Stimulated activated effector memory CD8-positive, alpha-beta T cell treated with anti-CD3 and anti-CD28 coated beads, Interleukin-12 subunit alpha, Interleukin-12 subunit beta, amount 100 ng/mL, for 72 hours (primary cell): ENCODE measurements at regions not wholly inside any gene's neighbourhood (a gene's known extent, or its start where the extent isn't known, plus 50 kb on each side); places are given as distances from the start of the nearest gene placed in this dataset.
A peak's percentile ranks its signal among the peaks of the same experiment; 100 is the strongest.

Experiments used
- ATAC-seq: fragments of 150-1000 bp; cut with Tn5 transposase; 2 replicates; pipeline ENCODE4 v1.10.0; 2021
- DNase-seq, 2 donors: peaks; one replicate each; pipeline ENCODE4 v3.0.0; 2021 to 2022; ENCODE audit warnings: low spot score in 2 of 2
- H3K27ac Mint-ChIP-seq: one replicate; pipeline ENCODE4 v1.8.0; 2022; ENCODE audit warnings: mild to moderate bottlenecking, mixed read lengths
- H3K36me3 Mint-ChIP-seq: one replicate; pipeline ENCODE4 v1.8.0; 2022; ENCODE audit warnings: mild to moderate bottlenecking, mixed read lengths
- H3K4me1 Mint-ChIP-seq: one replicate; pipeline ENCODE4 v1.8.0; 2022; ENCODE audit warnings: mixed read lengths
- H3K4me3 Mint-ChIP-seq: one replicate; pipeline ENCODE4 v1.8.0; 2022; ENCODE audit warnings: mild to moderate bottlenecking, mixed read lengths
- H3K9me3 Mint-ChIP-seq: one replicate; pipeline ENCODE4 v1.8.0; 2022; ENCODE audit warnings: mixed read lengths

GRCh38 chr5:77846422-77847128 is 70.4 kb upstream of the TBCA start:
- H3K36me3 Mint-ChIP-seq, result no peaks in the 10 kb centered on the region
- H3K4me3 Mint-ChIP-seq, result no peak overlapping the region
- ATAC-seq (no peak), DNase-seq (no peak)
- no peak overlapping the region for H3K27ac Mint-ChIP-seq
- no peaks in the 10 kb centered on the region for H3K9me3 Mint-ChIP-seq
- peaks cover 17% of the 10 kb centered on the region for H3K4me1 Mint-ChIP-seq

GRCh38 chr5:77845324-77845646 is 69.1 kb upstream of the TBCA start:
- H3K9me3 Mint-ChIP-seq, result no peaks in the 10 kb centered on the region
- no peaks in the 10 kb centered on the region for H3K36me3 Mint-ChIP-seq
- no peak for DNase-seq
- no peak for ATAC-seq
- peak overlapping the region; percentile 62 for H3K4me3 Mint-ChIP-seq
- H3K27ac Mint-ChIP-seq, result no peak overlapping the region
- H3K4me1 Mint-ChIP-seq, result peaks cover 11% of the 10 kb centered on the region

- no peak overlapping the region for H3K27ac Mint-ChIP-seq
- peak overlapping the region; percentile 62 for H3K4me3 Mint-ChIP-seq
- no peak for DNase-seq
Measured at GRCh38 chr5:77844623-77845323, 68.6 kb upstream of the TBCA start.

GRCh38 chr5:77844373-77844622 is 68.2 kb upstream of the TBCA start:
- Mint-ChIP-seq H3K27ac (no peak overlapping the region), H3K4me3 (peak overlapping the region; percentile 62), H3K9me3 (no peaks in the 10 kb centered on the region), H3K36me3 (no peaks in the 10 kb centered on the region), H3K4me1 (peaks cover 11% of the 10 kb centered on the region)
- DNase-seq (no peak), ATAC-seq (no peak)

More at GRCh38 chr5:77844623-77845323, 68.6 kb upstream of the TBCA start:
- H3K9me3 Mint-ChIP-seq, result no peaks in the 10 kb centered on the region
- peaks cover 11% of the 10 kb centered on the region for H3K4me1 Mint-ChIP-seq
- peak; percentile 32 for ATAC-seq
- no peaks in the 10 kb centered on the region for H3K36me3 Mint-ChIP-seq

GRCh38 chr5:77843570-77844372 is 67.6 kb upstream of the TBCA start:
- Mint-ChIP-seq H3K9me3 (no peaks in the 10 kb centered on the region), H3K27ac (no peak overlapping the region), H3K4me3 (peak overlapping the region; percentile 62), H3K36me3 (no peaks in the 10 kb centered on the region), H3K4me1 (peaks cover 11% of the 10 kb centered on the region)
- no peak for DNase-seq
- no peak for ATAC-seq

- Mint-ChIP-seq H3K36me3 (no peaks in the 10 kb centered on the region), H3K4me3 (no peak overlapping the region), H3K9me3 (no peaks in the 10 kb centered on the region), H3K4me1 (peaks cover 11% of the 10 kb centered on the region), H3K27ac (no peak overlapping the region)
- ATAC-seq, result no peak
- no peak for DNase-seq
Measured at GRCh38 chr5:77842243-77842642, 66.1 kb upstream of the TBCA start.

GRCh38 chr5:77841616-77842015 is 65.5 kb upstream of the TBCA start:
- Mint-ChIP-seq H3K27ac (no peak overlapping the region), H3K9me3 (no peaks in the 10 kb centered on the region), H3K4me3 (no peak overlapping the region), H3K4me1 (peaks cover 11% of the 10 kb centered on the region), H3K36me3 (no peaks in the 10 kb centered on the region)
- DNase-seq (no peak), ATAC-seq (no peak)

- ATAC-seq (no peak), DNase-seq (no peak)
- Mint-ChIP-seq H3K36me3 (no peaks in the 10 kb centered on the region), H3K27ac (no peak overlapping the region), H3K4me3 (no peak overlapping the region), H3K4me1 (peaks cover 11% of the 10 kb centered on the region), H3K9me3 (no peaks in the 10 kb centered on the region)
Measured at GRCh38 chr5:77840930-77841329, 64.8 kb upstream of the TBCA start.

- no peak for ATAC-seq
- Mint-ChIP-seq H3K4me1 (peaks cover 5% of the 10 kb centered on the region), H3K27ac (no peak overlapping the region), H3K4me3 (no peak overlapping the region), H3K9me3 (no peaks in the 10 kb centered on the region), H3K36me3 (no peaks in the 10 kb centered on the region)
- DNase-seq, result no peak
Measured at GRCh38 chr5:77839691-77840090, 63.6 kb upstream of the TBCA start.

GRCh38 chr5:77832938-77833337 is 56.8 kb upstream of the TBCA start:
- Mint-ChIP-seq H3K4me1 (no peaks in the 10 kb centered on the region), H3K4me3 (no peak overlapping the region), H3K27ac (no peak overlapping the region), H3K9me3 (no peaks in the 10 kb centered on the region), H3K36me3 (no peaks in the 10 kb centered on the region)
- no peak for DNase-seq
- no peak for ATAC-seq

GRCh38 chr5:77832166-77832770 is 56.1 kb upstream of the TBCA start:
- H3K9me3 Mint-ChIP-seq, result no peaks in the 10 kb centered on the region
- no peak overlapping the region for H3K27ac Mint-ChIP-seq
- peak; percentile 28 for ATAC-seq
- H3K4me3 Mint-ChIP-seq, result no peak overlapping the region
- no peaks in the 10 kb centered on the region for H3K36me3 Mint-ChIP-seq
- DNase-seq, result no peak
- no peaks in the 10 kb centered on the region for H3K4me1 Mint-ChIP-seq

- H3K27ac Mint-ChIP-seq, result no peak overlapping the region
- no peaks in the 10 kb centered on the region for H3K36me3 Mint-ChIP-seq
- no peaks in the 10 kb centered on the region for H3K4me1 Mint-ChIP-seq
- ATAC-seq (no peak), DNase-seq (no peak)
- H3K4me3 Mint-ChIP-seq, result no peak overlapping the region
- H3K9me3 Mint-ChIP-seq, result no peaks in the 10 kb centered on the region
Measured at GRCh38 chr5:77828445-77828844, 52.3 kb upstream of the TBCA start.
